ENCODE measurements at regions not wholly inside any gene's neighbourhood (a gene's known extent, or its start where the extent isn't known, plus 50 kb on each side); places are given as distances from the start of the nearest gene placed in this dataset.
A peak's percentile ranks its signal among the peaks of the same experiment; 100 is the strongest.
"Not testable (repeated sequence)": the region's sequence is repeated elsewhere in the genome, so short reads cannot be mapped to it uniquely, and the experiment has no call there.

DNA sequence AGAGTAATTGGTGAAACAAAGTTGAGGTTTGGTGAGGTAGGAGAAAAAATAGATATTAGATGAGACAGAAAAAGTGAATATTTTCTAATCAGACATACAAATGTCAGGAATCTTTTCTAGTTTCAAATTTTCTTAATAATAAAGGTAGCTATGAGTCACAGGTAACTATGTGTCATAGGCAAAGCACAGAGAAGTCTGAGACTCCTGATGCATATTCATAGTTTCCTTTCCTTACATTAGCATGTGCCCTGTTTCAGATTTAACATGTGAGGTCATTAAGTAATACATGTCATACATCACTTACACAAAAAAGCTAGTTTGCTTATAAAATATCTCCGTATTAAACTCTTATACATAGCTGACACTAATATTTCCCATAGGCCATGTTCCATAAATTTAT lies 1141.3 kb upstream of the PCDH20 start:
- no peak for DNase-seq (ENCODE audit: low read depth in 2 of 2)

DNA sequence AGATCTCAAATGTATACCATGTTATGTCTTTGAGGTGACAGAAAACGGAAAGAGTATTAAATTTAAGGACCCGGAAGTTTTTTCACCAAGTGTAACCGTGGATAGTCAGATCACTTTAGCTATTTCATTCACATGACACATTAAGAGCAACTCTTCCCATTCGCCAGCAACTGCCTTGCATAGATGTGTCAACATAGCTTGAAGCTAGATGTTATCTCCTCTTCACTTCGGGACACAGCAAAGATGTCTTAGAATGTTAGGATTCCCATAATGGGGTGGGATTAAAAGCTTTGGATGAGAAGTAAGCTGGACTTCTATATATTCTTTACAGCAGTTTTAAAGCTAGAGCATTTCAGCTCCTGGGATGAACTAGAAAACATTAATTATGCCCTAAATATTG lies 1135.9 kb upstream of the PCDH20 start:
- DNase-seq (ENCODE audit: low read depth in 2 of 2): no peak

DNA sequence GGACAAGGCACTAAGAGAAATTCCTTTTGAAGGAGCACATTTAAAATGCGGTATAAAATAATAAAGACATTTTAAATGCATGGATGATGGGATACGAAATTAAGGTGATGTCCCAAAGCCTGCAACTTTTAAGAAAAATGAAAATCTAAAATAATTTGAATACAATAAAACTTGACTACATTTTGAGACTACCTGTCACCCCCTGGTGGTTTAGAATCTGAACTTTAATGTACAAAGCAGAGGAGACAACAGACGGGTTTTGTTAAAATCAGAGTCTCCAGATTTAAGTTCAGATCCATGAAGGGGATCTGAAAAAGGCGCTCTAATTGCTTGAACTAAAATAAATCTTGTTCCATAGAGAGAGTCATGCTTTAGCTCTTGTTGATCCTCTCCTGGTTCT lies 1129.3 kb upstream of the PCDH20 start:
- DNase-seq (ENCODE audit: low read depth in 2 of 2): no peak

DNA sequence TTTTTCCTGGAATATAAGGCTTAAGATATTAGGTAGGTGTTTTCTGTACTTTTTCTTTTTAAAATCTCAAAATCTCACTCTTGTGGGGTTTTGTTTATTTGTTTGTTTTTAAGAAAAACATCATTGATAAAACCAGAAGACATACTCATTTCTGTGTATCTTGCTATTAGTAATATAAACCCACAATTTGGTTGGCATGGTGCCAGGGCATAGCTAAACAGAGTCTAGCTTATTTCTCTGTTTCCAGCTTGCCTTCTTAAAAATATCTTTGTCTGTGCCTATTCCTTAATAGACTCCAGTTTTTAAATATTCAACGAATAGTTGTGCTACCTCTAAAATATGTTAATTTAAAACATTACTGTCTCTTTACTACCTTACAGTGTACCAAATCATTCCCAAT lies 1121.9 kb upstream of the PCDH20 start:
- no peak for DNase-seq (ENCODE audit: low read depth in 2 of 2)

DNA sequence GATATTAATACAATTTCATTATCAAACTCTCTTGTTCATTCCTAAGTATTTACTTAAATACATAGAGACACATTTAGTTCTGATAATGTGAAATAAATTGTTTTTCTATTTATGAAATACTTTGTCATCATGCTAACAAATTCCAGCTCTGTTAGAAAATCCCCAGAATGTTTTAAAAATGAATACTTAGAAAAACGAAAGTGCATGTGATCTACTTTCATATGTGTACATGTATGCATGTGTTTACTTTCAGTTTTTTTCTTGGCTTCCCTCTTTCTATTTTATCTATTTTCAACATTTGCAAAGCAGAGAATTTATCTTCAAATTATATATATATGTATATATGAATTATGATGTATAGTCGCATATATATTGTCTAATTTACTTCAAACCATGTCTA lies 1110.0 kb upstream of the PCDH20 start:
- DNase-seq (ENCODE audit: low read depth in 2 of 2): no peak

DNA sequence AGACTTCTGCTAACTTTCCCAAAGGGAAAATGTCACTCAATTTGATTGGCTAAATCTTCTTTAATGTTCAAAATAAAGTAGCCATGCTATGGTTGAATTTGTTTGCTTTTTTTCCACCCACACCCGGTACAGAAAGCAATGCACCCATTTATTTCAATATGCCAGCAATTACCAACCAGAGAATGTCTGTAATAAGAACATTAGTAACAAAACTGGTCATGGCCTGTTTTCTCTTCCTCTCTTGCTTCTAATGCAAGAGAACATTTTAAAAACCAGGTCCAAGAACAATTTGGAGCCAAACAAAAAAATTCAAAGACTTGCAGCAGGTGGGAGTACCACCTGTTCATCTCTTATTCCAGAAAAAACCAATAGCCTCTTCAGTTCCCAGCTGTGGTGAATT lies 1108.8 kb upstream of the PCDH20 start:
- no peak for DNase-seq (ENCODE audit: low read depth in 2 of 2)

DNA sequence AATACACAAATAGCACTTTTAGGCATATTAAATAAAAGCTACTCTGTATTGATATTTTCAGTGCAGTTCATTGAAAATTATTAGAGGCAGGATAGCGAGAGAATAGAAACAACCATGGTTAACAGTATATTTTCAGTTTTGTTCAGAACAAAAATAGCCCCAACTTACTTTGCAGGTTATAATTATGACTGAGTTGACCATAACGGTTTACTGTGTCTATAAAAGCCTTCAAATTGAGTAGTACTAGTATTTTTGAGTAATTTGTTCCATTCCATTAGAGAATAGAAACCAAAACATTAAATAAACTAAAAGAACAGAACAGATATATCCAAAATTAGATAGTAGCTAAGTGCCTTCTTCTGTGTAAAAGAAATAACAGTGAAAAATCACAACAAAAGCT lies 1108.4 kb upstream of the PCDH20 start:
- no peak for DNase-seq (ENCODE audit: low read depth in 2 of 2)

DNA sequence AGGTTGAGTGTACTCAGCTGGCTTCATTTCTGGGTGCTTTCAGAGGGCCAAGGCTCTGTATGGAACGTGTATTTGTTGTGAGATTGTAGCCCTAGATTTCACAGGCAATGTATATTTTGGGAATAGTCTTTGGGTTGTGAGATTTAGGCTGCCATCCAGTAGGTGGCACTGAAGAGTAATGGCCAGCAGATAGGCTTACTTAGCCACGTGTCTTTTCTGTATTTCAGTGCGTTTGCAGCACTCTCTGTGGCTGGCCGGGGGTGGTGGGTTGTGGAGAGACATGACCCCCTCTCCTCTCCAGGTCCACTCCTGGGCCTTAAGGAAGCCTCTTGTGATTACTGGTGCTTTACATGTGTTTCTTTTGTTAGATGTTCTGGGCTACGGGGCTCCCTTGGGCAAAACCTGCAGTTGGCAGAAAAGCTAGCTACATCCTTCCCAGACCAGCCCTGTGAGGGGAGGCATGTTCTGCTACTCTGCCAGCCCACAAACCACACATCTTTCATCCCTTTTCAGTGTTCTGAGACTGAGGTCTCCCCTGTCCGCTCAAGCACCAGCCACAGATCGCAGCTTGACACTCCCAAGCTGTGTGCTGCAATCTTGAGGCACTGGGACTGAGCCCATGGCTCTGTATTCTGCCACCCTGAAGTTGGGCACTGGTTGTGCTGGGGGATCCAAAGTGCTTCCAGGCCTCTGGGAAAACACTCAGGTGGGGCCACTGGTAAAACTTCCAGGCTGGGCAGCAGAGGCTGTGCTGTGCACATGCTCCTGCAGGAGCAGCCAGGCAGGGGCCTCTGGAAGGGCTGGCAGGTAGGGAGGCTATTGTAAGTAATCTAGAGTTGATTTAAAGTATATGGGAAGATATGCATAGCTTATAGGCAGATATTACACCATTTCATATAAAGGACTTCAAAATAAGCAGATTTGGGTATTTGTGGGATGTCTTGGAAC lies 1096.8 kb upstream of the PCDH20 start:
- DNase-seq (ENCODE audit: low read depth in 2 of 2): peak in 1 of 2 donors; percentile 1

DNA sequence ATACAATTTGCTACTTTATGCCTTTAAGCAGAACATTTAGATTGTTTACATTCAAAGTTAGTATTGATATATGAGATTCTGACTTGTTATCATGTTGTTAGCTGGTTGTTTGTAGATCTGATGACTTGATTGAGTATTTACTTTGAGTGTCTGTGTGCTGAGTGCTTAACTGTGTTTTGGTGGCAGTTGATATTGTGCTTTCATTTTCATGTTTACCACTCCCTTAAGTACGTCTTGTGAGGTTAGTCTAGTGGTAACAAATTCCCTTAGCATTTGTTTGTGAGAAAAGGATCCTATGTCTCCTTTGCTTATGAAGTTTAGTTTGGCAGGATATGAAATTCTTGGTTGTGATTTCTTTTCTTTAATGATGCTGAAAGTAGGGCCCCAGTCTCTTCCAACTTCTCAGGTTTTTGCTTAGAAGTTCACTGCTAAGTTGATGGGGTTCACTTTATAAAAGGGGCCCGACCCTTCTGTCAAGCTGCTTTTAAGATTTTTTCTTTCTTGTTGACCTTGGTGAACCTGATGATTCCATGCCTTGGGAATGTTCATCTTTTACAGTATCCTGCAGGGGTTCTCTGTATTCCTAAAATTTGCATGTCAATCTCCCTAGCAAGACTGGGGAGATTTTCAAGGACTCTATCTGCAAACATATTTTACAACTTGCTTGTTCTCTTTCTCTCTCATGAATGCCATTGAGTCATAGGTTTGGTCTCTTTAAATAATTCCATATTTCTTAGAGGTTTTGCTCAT lies 1095.4 kb upstream of the PCDH20 start:
- no peak for DNase-seq (ENCODE audit: low read depth in 2 of 2)

DNA sequence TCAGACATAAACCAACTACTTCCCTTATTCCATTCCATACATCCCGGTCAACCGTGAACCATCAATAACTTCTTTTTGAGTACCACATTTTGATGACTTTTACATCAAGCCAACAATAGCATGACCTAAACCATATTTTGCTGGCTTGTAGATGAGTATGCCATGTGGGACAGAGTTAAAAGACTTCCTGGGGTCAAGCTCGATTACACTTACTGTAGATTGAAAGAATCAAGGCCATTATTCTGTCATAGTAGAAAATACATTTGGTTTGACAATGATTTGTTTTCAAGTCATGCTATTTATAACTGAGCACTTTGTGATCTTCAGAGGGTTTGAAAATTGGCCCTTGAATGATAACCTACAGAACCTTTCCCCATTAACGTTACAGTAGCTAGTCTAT lies 1086.9 kb upstream of the PCDH20 start:
- no peak for DNase-seq (ENCODE audit: low read depth in 2 of 2)

DNA sequence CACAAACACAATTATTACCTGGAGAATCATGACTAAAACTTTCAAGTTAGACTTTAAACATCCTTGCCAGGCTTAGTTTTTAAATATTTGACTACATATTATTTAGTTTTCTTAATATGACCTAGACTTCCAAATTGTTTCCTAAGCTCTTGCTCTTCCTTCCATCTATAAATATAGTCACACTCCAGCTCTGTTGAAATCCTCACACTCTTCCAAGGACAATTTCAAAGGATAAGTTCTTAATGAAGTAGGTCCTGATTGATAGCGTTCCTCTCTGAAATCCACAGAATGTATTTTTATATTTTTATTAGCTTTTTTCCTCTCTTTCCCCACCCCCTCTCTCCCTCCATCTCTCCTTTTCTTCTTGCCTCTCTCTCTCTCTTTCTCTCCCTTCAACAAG lies 1074.1 kb upstream of the PCDH20 start:
- DNase-seq (ENCODE audit: low read depth in 2 of 2): no peak

DNA sequence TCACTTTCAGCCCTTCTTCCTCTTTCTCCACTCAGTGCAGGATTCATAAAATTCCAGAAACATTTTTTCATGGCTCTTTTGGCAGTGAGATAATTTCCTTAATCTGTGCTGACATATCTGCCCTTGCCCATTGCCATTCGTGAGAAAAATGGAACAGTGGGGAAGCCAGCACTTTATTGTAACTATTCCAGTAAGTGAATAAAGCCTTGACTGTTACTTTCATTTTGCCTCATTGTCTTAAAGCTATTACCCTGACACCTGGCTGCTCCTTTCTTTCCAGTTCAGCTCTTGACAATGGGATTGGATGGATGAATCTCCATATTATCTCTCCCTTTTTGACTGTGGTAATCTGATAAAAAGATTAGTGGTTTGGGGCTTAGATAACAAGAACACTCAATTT lies 1068.1 kb upstream of the PCDH20 start:
- DNase-seq (ENCODE audit: low read depth in 2 of 2): no peak

DNA sequence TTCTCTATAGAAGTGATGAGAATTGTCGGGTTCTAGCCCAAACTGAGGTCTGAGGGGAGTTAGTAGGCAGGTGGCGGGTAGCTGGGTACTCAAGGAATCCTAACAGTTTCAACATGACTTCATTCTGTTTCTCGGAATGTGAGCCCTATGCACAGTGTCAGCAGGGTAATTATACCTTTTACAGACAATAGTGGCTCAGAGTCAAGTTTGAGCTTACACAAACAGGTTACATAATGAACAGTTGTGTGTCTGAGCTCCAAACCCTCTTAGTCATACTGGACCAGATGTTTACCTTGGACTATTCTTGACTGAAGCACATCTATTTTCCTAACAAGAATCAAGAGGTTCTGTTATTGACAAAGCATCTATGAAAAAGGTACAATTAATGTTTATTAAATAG lies 1066.7 kb upstream of the PCDH20 start:
- no peak for DNase-seq (ENCODE audit: low read depth in 2 of 2)

DNA sequence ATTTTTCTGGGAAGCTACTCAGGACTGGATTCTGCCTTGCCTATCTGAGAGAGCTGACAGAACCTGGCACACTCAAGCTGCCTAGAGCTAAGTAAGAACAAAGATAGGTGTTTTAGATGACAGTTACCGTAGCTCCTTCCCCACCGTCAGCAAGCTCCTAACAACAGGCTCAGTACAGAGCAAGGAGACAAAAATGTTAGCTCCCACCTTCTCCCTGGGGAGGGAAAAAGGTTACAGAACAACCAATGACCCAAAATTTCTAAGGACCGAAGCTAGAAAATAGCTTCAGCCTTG lies 1058.2 kb upstream of the PCDH20 start:
- DNase-seq (ENCODE audit: low read depth in 2 of 2): no peak

DNA sequence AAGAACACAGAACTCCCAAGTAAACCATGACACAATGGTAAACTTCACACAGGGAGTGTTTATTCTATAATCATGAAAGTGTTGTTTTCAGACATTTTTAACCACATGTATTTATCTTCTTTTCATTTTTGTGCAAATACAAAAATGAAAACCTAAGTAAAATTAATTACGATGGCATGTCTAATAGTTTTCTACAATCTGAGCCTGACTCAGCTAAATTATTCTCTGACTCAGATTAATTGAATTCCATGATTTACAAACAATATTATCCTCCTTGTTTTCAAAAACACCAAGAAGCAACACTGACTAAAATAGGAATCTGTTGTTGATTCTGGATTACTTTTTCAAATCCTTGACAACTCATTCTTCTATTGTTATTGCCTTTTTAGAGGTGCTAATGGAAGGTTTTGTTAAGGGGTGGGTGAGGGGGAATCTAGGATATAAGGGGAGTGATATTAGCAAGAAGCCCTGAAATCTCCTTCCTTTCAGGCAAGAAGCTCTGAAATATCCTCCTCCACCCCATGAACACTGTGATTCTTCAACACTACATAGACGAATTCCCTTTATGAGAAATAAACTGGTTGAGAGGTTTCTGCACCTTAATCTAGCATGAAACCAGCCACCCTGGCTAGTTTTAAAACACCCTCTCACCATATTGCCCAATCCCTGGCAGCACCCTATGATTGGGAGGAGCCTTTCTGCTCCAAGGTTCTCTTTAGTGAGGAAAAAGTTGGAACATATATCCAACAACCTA lies 1057.7 kb upstream of the PCDH20 start:
- no peak for DNase-seq (ENCODE audit: low read depth in 2 of 2)

DNA sequence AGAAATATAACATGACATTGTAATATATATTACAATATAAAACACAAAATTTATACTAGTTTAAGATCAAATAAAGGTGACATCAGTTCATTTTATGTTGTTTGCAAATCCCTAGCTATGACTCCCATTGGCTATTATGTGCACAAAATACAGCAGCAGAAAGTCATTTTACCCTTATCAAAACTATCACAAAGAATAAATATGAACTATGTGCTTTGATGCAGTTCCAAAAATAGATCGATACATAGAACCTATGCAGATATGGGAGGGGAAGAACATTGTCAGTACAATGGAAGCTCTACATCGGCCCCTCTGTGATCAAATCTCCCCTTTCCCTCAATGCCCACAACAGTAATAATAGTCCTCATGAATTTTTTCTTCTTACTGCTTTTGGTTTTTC lies 1038.1 kb upstream of the PCDH20 start:
- DNase-seq (ENCODE audit: low read depth in 2 of 2): no peak

DNA sequence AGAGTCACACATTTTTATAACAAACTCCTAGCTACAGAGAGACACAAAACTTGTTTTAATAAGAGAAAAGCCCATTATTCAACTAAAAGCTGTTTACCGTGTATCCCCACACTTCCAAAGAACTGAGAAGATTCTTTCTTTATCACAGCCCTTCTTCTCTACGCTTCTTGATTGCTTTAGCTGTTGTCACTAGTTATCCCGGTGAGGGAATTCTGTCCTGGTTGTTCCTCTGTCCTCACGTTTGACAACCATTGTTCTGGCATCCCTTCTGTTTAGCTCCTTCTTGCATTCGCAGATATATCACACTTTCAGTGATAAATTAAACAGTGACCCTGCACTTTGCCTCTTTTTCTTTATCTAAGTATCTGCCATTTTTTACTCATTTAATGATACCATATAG lies 1035.1 kb upstream of the PCDH20 start:
- DNase-seq (ENCODE audit: low read depth in 2 of 2): no peak

DNA sequence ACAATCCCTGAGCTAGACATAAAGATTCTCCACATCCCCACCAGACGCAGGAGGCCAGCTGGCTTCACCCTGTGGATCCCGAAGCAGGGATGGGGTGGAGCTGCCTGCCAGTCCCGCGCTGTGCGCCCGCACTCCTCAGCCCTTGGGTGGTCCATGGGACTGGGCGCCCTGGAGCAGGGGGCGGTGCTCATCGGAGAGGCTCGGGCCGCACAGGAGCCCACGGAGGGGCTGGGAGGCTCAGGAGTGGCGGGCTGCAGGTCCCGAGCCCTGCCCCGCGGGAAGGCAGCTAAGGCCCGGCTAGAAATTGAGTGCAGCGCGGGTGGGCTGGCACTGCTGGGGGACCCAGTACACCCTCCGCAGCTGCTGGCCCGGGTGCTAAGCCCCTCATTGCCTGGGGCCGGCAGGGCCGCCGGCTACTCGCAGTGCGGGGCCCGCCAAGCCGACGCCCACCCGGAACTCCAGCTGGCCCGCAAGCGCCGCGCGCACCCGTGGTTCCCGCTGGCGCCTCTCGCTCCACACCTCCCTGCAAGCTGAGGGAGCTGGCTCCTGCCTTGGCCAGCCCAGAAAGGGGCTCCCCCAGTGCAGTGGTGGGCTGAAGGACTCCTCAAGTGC lies 1032.2 kb upstream of the PCDH20 start:
- DNase-seq (ENCODE audit: low read depth in 2 of 2): not testable (repeated sequence)

DNA sequence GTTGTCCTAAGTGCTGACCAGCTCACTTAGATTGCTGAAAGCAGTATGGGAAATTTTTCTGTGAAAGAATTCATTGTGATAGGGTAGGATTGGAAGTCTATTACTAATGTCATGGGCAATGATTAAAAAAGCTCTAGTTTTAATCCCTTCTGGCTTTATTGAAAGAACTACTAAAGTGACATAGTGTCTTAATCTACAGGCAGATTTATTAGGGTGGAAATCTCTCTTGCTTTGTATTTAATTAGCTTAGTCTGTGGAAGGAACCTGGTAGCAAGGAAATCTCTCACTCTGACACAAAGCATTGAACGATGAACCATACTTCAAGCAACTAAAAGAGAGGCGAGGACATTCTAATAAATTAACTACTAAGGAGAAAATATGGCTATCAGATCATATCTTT lies 1029.2 kb upstream of the PCDH20 start:
- DNase-seq (ENCODE audit: low read depth in 2 of 2): no peak

DNA sequence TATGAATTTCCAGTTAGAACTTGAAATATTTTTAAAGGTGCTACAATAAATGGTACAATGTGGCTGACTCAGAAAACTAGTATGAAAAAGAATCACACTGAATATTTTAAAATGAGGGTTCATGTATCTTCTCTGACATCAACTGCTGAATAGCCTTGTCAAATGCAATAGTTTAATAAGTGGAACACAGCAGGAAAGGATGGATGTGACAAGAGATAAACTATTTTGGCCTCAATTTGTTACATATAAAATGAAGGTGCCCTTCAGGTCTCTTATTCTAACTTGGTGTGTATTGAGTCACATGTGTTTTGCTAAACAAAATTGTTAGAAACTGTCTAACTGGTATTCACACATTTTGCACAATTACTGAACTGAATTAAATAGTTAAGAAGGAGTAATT lies 1018.4 kb upstream of the PCDH20 start:
- no peak for DNase-seq (ENCODE audit: low read depth in 2 of 2)

DNA sequence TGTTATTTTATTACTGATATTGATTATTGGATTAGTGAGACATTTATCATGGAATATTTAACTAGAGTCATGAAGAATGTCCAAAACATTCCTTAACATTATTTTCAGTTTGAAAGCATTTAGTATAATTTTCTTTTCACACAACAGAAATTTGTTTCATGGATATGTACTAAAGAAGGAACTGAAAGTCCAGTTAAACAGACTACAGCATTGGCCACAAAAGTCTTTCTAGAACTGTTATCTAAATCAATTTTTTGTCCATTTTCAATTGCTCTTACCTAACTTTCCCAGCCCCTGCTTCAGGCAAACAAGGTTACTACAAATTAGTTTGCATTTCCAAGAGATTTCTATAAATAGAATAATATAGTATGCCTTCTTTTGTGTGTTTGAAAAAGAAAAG lies 1018.0 kb upstream of the PCDH20 start:
- DNase-seq (ENCODE audit: low read depth in 2 of 2): no peak

DNA sequence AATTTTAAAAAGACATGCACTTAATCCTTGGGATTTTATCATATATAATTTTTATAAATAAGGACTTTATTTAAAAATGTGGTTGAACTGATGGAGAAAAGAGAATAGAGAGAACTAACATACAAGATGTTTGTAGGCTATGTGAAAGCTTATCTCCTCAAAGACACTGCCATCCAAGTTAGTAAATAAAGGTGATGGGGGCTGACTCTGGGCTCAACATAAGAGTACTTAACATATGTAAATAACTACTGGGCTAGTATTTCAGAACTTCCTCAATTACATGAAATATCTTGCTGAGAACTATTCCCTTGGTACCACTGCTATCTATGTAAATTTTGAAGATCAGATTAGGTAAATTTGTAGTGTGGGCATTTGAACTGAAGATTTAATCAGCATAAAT lies 1017.3 kb upstream of the PCDH20 start:
- no peak for DNase-seq (ENCODE audit: low read depth in 2 of 2)
